ENCODE measurements at regions not wholly inside any gene's neighbourhood (a gene's known extent, or its start where the extent isn't known, plus 50 kb on each side); places are given as distances from the start of the nearest gene placed in this dataset.

DNA sequence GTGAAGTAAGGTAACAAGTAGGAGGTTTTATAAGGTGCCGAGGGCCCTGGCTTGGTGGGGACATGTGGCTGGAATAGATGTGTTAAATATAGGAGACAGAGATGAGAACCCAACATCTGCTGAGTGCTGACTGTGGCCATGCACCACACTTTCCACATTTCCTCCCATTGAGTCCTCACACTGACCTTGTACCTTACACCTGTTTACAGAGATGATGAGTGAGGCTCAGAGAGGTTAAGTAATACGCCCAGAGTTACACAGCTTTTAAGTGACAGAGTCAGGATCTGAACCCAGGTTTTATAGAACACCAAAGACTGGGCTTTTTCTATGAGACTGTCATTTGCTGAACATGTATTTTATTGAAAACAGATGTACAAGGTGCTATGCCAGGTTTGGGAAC is 70.8 kb upstream of the LTA4H start:
- H3K9ac ChIP-seq: no peak overlapping the region
- POLR2A ChIA-PET: no interaction called here
- DNase-seq: no peak
- no peaks in the 10 kb centered on the region for H3K9me2 ChIP-seq
- H3K4me2 ChIP-seq: no peak overlapping the region
- H4K20me1 ChIP-seq (ENCODE audit: insufficient read depth): no peaks in the 10 kb centered on the region
- no peaks in the 10 kb centered on the region for H3K79me2 ChIP-seq (ENCODE audit: insufficient read depth)
- CTCF ChIA-PET: interaction anchor here (0.6 kb wide), 1 partner anchor 188 kb away, joined by 3 read pairs; no protein-coding TSS in a partner anchor
- no peak overlapping the region for H3K4me3 ChIP-seq (ENCODE audit: low read depth in 2 of 2, low read length in 1 of 2)
- H3K27ac ChIP-seq (ENCODE audit: low read depth in 2 of 2, low read length in 1 of 2): no peak overlapping the region
- WGBS (ENCODE audit: low lambda C conversion rate): 85% methylated on average over 2 of the region's 2 CpGs
- TF ChIP-seq YY1 (IDR thresholded peaks at IDR 0.05; ENCODE audit: low read depth): no peak
- TF ChIP-seq, protein P1, sequence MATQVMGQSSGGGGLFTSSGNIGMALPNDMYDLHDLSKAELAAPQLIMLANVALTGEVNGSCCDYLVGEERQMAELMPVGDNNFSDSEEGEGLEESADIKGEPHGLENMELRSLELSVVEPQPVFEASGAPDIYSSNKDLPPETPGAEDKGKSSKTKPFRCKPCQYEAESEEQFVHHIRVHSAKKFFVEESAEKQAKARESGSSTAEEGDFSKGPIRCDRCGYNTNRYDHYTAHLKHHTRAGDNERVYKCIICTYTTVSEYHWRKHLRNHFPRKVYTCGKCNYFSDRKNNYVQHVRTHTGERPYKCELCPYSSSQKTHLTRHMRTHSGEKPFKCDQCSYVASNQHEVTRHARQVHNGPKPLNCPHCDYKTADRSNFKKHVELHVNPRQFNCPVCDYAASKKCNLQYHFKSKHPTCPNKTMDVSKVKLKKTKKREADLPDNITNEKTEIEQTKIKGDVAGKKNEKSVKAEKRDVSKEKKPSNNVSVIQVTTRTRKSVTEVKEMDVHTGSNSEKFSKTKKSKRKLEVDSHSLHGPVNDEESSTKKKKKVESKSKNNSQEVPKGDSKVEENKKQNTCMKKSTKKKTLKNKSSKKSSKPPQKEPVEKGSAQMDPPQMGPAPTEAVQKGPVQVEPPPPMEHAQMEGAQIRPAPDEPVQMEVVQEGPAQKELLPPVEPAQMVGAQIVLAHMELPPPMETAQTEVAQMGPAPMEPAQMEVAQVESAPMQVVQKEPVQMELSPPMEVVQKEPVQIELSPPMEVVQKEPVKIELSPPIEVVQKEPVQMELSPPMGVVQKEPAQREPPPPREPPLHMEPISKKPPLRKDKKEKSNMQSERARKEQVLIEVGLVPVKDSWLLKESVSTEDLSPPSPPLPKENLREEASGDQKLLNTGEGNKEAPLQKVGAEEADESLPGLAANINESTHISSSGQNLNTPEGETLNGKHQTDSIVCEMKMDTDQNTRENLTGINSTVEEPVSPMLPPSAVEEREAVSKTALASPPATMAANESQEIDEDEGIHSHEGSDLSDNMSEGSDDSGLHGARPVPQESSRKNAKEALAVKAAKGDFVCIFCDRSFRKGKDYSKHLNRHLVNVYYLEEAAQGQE (IDR thresholded peaks at IDR 0.05; ENCODE audit: low read depth, low read length): no peak
- TF ChIP-seq CHD2 (IDR thresholded peaks at IDR 0.05; ENCODE audit: low read length, partially characterized antibody): no peak
- no peak for TF ChIP-seq TCF12 (IDR thresholded peaks at IDR 0.05)
- TF ChIP-seq MXI1 (IDR thresholded peaks at IDR 0.05; ENCODE audit: low read depth, low read length): no peak
- no peak for TF ChIP-seq USF1 (IDR thresholded peaks at IDR 0.05; ENCODE audit: borderline replicate concordance, low read depth)
- TF ChIP-seq TEAD4 (IDR thresholded peaks at IDR 0.05; ENCODE audit: borderline replicate concordance, insufficient read depth): no peak
- TF ChIP-seq ZBTB33 (IDR thresholded peaks at IDR 0.05; ENCODE audit: borderline replicate concordance, low read depth): no peak
- no peak for TF ChIP-seq SMC3 (IDR thresholded peaks at IDR 0.05; ENCODE audit: low read depth, low read length)
- TF ChIP-seq FOXM1 (IDR thresholded peaks at IDR 0.05; ENCODE audit: low read depth): no peak
- no peak for TF ChIP-seq EP300 (IDR thresholded peaks at IDR 0.05; ENCODE audit: borderline replicate concordance in 1 of 2, low read depth in 1 of 2, low read length in 1 of 2)
- TF ChIP-seq TAF1 (IDR thresholded peaks at IDR 0.05; ENCODE audit: borderline replicate concordance, low read depth, low read length): no peak
- no peak for TF ChIP-seq IRF3 (IDR thresholded peaks at IDR 0.05; ENCODE audit: low read depth, low read length)
- no peak for TF ChIP-seq RAD21 (IDR thresholded peaks at IDR 0.05; ENCODE audit: low read length)
- TF ChIP-seq, protein P2, sequence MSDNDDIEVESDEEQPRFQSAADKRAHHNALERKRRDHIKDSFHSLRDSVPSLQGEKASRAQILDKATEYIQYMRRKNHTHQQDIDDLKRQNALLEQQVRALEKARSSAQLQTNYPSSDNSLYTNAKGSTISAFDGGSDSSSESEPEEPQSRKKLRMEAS (IDR thresholded peaks at IDR 0.05; ENCODE audit: low read depth): no peak
- TF ChIP-seq GATA2 (CRISPR knock-in tag; IDR thresholded peaks at IDR 0.05): no peak
- TF ChIP-seq FOXJ3 (CRISPR knock-in tag; IDR thresholded peaks at IDR 0.05): no peak
- TF ChIP-seq CTCF (IDR thresholded peaks at IDR 0.05): no peak
- no peak for TF ChIP-seq SIN3A (IDR thresholded peaks at IDR 0.05; ENCODE audit: borderline replicate concordance, low read depth, low read length)
- TF ChIP-seq, protein P3, sequence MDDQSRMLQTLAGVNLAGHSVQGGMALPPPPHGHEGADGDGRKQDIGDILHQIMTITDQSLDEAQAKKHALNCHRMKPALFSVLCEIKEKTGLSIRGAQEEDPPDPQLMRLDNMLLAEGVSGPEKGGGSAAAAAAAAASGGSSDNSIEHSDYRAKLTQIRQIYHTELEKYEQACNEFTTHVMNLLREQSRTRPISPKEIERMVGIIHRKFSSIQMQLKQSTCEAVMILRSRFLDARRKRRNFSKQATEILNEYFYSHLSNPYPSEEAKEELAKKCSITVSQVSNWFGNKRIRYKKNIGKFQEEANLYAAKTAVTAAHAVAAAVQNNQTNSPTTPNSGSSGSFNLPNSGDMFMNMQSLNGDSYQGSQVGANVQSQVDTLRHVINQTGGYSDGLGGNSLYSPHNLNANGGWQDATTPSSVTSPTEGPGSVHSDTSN (IDR thresholded peaks at IDR 0.05): no peak
- H3K36me3 ChIP-seq (replicated peaks in 1 of 2; ENCODE audit: control insufficient read depth in 1 of 2, insufficient read depth in 2 of 2, low read length in 1 of 2): no peaks in the 10 kb centered on the region
- H3K9me3 ChIP-seq: no peaks in the 10 kb centered on the region
- H2AFZ ChIP-seq (ENCODE audit: low read depth): no peak overlapping the region
- H3F3A ChIP-seq (replicated peaks; ENCODE audit: insufficient read depth): no peaks in the 10 kb centered on the region
- no peaks in the 10 kb centered on the region for H3K4me1 ChIP-seq (ENCODE audit: control insufficient read depth in 1 of 2, insufficient read depth in 2 of 2, low read depth in 1 of 2, low read length in 1 of 2)
- H3K27me3 ChIP-seq (ENCODE audit: insufficient read depth): no peaks in the 10 kb centered on the region
